Mesenchymal stem cell (in vitro differentiated cells and primary cell): ENCODE measurements at regions not wholly inside any gene's neighbourhood (a gene's known extent, or its start where the extent isn't known, plus 50 kb on each side); places are given as distances from the start of the nearest gene placed in this dataset.

Experiments used
- DNase-seq: peaks from one replicate; pipeline ENCODE4 v3.0.0-alpha.2; 2013
- H2AFZ ChIP-seq: one replicate; pipeline ENCODE4 v1.6.1; 2013; ENCODE audit warnings: low read depth, mild to moderate bottlenecking, control low read depth, inconsistent platforms, low read length, moderate library complexity
- H2AK5ac ChIP-seq: 2 replicates; pipeline ENCODE4 v1.6.1; 2013; ENCODE audit warnings: low read length, moderate library complexity, mild to moderate bottlenecking, inconsistent platforms; ENCODE audit not compliant: severe bottlenecking
- H2BK120ac ChIP-seq: one replicate; pipeline ENCODE4 v1.6.1; 2013; ENCODE audit warnings: low read depth, mild to moderate bottlenecking, inconsistent platforms, low read length, moderate library complexity
- H2BK12ac ChIP-seq, 2 experiments: one replicate each; pipeline ENCODE4 v1.6.1; 2013; ENCODE audit warnings: inconsistent platforms in 2 of 2, low read length in 2 of 2, mild to moderate bottlenecking in 2 of 2, moderate library complexity in 2 of 2, control low read depth in 1 of 2
- H2BK15ac ChIP-seq: one replicate; pipeline ENCODE4 v1.6.1; 2013; ENCODE audit warnings: mild to moderate bottlenecking, low read depth, inconsistent platforms; ENCODE audit not compliant: poor library complexity, severe bottlenecking
- H2BK5ac ChIP-seq: 2 replicates; pipeline ENCODE4 v1.6.1; 2013; ENCODE audit warnings: low read depth, mild to moderate bottlenecking, low read length, control low read depth, inconsistent platforms; ENCODE audit not compliant: poor library complexity, severe bottlenecking
- H3K14ac ChIP-seq, 2 experiments: one replicate each; pipeline ENCODE4 v1.6.1; 2013; ENCODE audit warnings: inconsistent platforms in 2 of 2, low read length in 2 of 2, control low read depth in 1 of 2, mild to moderate bottlenecking in 1 of 2, moderate library complexity in 1 of 2
- H3K18ac ChIP-seq, 2 experiments: one replicate each; pipeline ENCODE4 v1.6.1; 2013; ENCODE audit warnings: inconsistent platforms in 2 of 2, low read length in 2 of 2, control low read depth in 1 of 2, low read depth in 1 of 2, mild to moderate bottlenecking in 1 of 2
- H3K23ac ChIP-seq, 2 experiments: one replicate each; pipeline ENCODE4 v1.6.1; 2013; ENCODE audit warnings: inconsistent platforms in 2 of 2, low read length in 2 of 2, mild to moderate bottlenecking in 2 of 2, moderate library complexity in 2 of 2, control low read depth in 1 of 2
- H3K27ac ChIP-seq: 2 replicates; pipeline ENCODE4 v1.5.1; 2013; ENCODE audit warnings: mild to moderate bottlenecking, moderate library complexity, low read length, control low read depth, inconsistent platforms; ENCODE audit not compliant: poor library complexity, severe bottlenecking
- H3K27me3 ChIP-seq, 2 experiments: 2 replicates each; pipeline versions ENCODE4 v1.6.1 to v1.7.0; 2013; ENCODE audit warnings: low read length in 2 of 2, mild to moderate bottlenecking in 2 of 2, moderate library complexity in 2 of 2, control low read depth in 1 of 2, inconsistent platforms in 1 of 2; ENCODE audit not compliant: control insufficient read depth in 1 of 2, insufficient read depth in 1 of 2
- H3K36me3 ChIP-seq, 2 experiments: 2 replicates each; pipeline versions ENCODE4 v1.6.1 to v1.7.0; 2013; ENCODE audit warnings: low read length in 2 of 2, control low read depth in 1 of 2, inconsistent platforms in 1 of 2, low read depth in 1 of 2, mild to moderate bottlenecking in 1 of 2; ENCODE audit not compliant: insufficient read depth in 2 of 2, control insufficient read depth in 1 of 2
- H3K4ac ChIP-seq, 2 experiments: one replicate each; pipeline ENCODE4 v1.6.1; 2013; ENCODE audit warnings: inconsistent platforms in 2 of 2, low read length in 2 of 2, mild to moderate bottlenecking in 2 of 2, moderate library complexity in 2 of 2, control low read depth in 1 of 2, low read depth in 1 of 2
- H3K4me1 ChIP-seq: 2 replicates; pipeline ENCODE4 v1.6.1; 2013; ENCODE audit warnings: low read depth, low read length, control low read depth; ENCODE audit not compliant: control insufficient read depth, insufficient read depth
- H3K4me2 ChIP-seq: 2 replicates; pipeline ENCODE4 v1.6.1; 2013; ENCODE audit warnings: low read length, mild to moderate bottlenecking, inconsistent platforms; ENCODE audit not compliant: poor library complexity, severe bottlenecking
- H3K4me3 ChIP-seq, 2 experiments: 2 replicates each; pipeline versions ENCODE4 v1.5.1 to v1.7.0; 2013; ENCODE audit warnings: low read length in 2 of 2, mild to moderate bottlenecking in 2 of 2, control low read depth in 1 of 2, low read depth in 1 of 2; ENCODE audit not compliant: insufficient read depth in 1 of 2
- H3K79me1 ChIP-seq: replicated peaks from 2 replicates; pipeline ENCODE4 v1.6.1; 2013; ENCODE audit warnings: mild to moderate bottlenecking, control low read depth, low read length, inconsistent platforms; ENCODE audit not compliant: poor library complexity, severe bottlenecking
- H3K9ac ChIP-seq: 2 replicates; pipeline ENCODE4 v1.7.0; 2013; ENCODE audit warnings: mild to moderate bottlenecking, low read length, moderate library complexity
- H3K9me3 ChIP-seq: 2 replicates; pipeline ENCODE4 v1.7.0; 2013; ENCODE audit warnings: mild to moderate bottlenecking, low read length; ENCODE audit not compliant: control insufficient read depth
- H4K8ac ChIP-seq: one replicate; pipeline ENCODE4 v1.6.1; 2013; ENCODE audit warnings: inconsistent platforms, mild to moderate bottlenecking, low read length, moderate library complexity
- H4K91ac ChIP-seq: one replicate; pipeline ENCODE4 v1.6.1; 2013; ENCODE audit warnings: mild to moderate bottlenecking, low read length, inconsistent platforms
- WGBS: methylation state at CpG from one replicate; pipeline ENCODE4 v1.1.7; 2013; ENCODE audit warnings: mixed read lengths; 5-methylcytosine and 5-hydroxymethylcytosine counted together

DNA sequence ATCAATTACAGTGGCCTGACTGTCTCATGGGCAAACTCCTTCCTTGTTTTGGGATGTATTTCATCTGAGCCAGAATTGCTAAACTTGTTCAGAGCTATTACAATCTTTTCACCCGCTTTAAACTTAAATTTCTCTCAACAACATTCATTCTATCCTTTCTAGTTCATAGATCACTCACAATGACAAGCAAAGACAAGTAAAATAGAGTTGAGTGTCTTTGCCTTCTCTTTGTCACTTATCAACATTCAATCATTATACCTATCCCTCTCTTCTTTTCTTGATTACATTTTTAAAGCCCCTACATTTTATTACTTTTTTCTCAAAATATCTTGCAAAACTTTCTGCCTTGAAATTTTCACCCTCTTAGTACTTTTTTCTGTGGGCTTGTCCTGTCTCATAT is 1113.1 kb downstream of the PCDH17 start:
- Histone ChIP-seq H3K4me1 (no peaks in the 10 kb centered on the region), H2BK15ac (no peak overlapping the region), H3K9ac (no peak overlapping the region), H3K79me1 (no peaks in the 10 kb centered on the region), H2AFZ (no peak overlapping the region), H3K9me3 (peaks cover 11% of the 10 kb centered on the region), H3K4ac (no peak overlapping the region), H3K23ac (no peak overlapping the region), H3K18ac (no peak overlapping the region), H3K4me2 (no peak overlapping the region), H3K27ac (no peak overlapping the region), H2BK5ac (no peak overlapping the region), H2AK5ac (no peak overlapping the region), H3K4me3 (no peak overlapping the region), H4K8ac (no peak overlapping the region), H3K27me3 (no peaks in the 10 kb centered on the region), H3K14ac (no peak overlapping the region), H2BK120ac (no peak overlapping the region), H2BK12ac (no peak overlapping the region), H3K36me3 (no peaks in the 10 kb centered on the region), H4K91ac (no peak overlapping the region)
- 96% methylated on average over 1 of the region's 1 CpG for WGBS
- no peak for DNase-seq

DNA sequence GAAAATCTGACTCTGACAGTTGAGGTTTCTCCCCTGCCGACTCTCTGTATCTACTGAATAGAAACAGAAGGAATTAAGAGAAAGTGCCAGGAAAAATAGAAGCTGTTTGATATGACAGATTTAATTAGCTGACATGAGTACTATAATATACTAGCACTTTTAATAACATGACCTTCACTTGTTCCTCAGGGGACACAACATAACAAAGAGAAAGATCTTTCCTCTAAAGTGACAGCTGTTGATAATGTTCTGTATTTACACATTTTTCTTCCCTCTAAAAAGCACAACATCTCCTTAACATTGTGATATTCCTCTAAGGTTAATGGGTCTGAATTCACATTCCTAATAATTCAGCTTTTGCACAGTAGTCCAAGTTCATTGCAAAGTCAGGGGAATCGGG is 1136.0 kb downstream of the PCDH17 start:
- Histone ChIP-seq H3K4me1 (no peaks in the 10 kb centered on the region), H3K23ac (no peak overlapping the region), H3K27me3 (no peaks in the 10 kb centered on the region), H4K8ac (no peak overlapping the region), H3K14ac (no peak overlapping the region), H3K9me3 (no peaks in the 10 kb centered on the region), H3K4me2 (no peak overlapping the region), H2AFZ (no peak overlapping the region), H3K9ac (no peak overlapping the region), H2BK12ac (no peak overlapping the region), H3K36me3 (no peaks in the 10 kb centered on the region), H2BK120ac (no peak overlapping the region), H3K18ac (no peak overlapping the region), H3K4ac (no peak overlapping the region), H3K27ac (no peak overlapping the region), H3K4me3 (no peak overlapping the region), H4K91ac (no peak overlapping the region), H2BK5ac (no peak overlapping the region), H2BK15ac (no peak overlapping the region), H2AK5ac (no peak overlapping the region), H3K79me1 (no peaks in the 10 kb centered on the region)
- 100% methylated on average over 2 of the region's 2 CpGs for WGBS
- DNase-seq = no peak

DNA sequence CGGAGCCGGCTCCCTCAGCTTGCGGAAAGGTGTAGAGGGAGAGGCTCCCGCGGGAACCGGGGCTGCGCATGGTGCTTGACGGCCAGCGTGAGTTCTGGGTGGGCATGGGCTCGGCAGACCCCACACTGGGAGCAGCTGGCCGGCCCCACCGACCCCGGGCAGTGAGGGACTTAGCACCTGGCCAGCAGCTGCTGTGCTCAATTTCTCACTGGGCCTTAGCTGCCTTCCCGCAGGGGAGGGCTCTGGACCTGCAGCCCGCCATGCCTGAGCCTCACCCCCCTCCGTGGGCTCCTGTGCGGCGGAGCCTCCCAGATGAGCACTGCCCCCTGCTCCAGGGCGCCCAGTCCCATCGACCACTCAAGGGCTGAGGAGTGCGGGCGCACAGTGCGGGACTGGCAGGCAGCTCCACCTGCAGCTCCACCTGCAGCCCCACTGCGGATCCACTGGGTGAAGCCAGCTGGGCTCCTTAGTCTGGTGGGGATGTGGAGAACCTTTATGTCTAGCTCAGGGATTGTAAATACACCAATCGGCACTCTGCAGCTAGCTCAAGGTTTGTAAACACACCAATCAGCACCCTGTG is 1141.8 kb downstream of the PCDH17 start:
- Histone ChIP-seq H2BK5ac (no peak overlapping the region), H3K4me3 (no peak overlapping the region), H3K9me3 (peaks cover 12% of the 10 kb centered on the region), H3K9ac (no peak overlapping the region), H2AK5ac (no peak overlapping the region), H3K23ac (no peak overlapping the region), H3K27ac (no peak overlapping the region), H3K18ac (no peak overlapping the region), H3K36me3 (no peaks in the 10 kb centered on the region), H2AFZ (no peak overlapping the region), H3K79me1 (no peaks in the 10 kb centered on the region), H2BK120ac (no peak overlapping the region), H3K27me3 (no peaks in the 10 kb centered on the region), H4K8ac (no peak overlapping the region), H4K91ac (no peak overlapping the region), H3K4me1 (no peaks in the 10 kb centered on the region), H2BK12ac (no peak overlapping the region), H3K4me2 (no peak overlapping the region), H2BK15ac (no peak overlapping the region), H3K4ac (no peak overlapping the region), H3K14ac (no peak overlapping the region)
- WGBS = 93% methylated on average over 22 of the region's 25 CpGs
- no peak for DNase-seq

DNA sequence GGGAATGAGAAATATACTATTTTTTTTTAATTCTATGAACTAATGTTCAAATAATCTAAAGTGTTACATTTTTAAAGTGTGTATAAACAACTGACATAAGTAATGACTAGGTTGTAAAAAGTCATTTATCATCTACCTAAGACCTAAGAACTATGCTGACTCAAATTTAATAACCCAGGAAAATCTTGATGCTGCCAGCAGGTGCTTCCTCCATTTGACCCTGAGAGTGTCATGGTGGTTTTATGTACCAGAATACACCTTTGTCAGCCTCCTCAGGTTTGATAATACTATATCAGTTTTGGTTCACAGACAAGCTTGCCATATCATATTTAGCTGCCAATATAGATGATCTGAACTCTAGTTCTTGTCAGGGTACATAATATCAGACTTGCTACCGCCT is 1151.2 kb downstream of the PCDH17 start:
- no CpG with 5 or more reads among the region's 1 CpG for WGBS
- H2AK5ac ChIP-seq = no peak overlapping the region

More for the DNA sequence above, 1151.2 kb downstream of the PCDH17 start:
- Histone ChIP-seq H3K27ac (no peak overlapping the region), H3K14ac (no peak overlapping the region), H2BK15ac (no peak overlapping the region), H2AFZ (no peak overlapping the region), H2BK12ac (no peak overlapping the region), H2BK5ac (no peak overlapping the region), H3K9me3 (peaks cover 14% of the 10 kb centered on the region), H3K79me1 (no peaks in the 10 kb centered on the region), H3K18ac (no peak overlapping the region), H4K8ac (no peak overlapping the region), H3K4me2 (no peak overlapping the region), H3K36me3 (no peaks in the 10 kb centered on the region), H3K23ac (no peak overlapping the region), H3K4ac (no peak overlapping the region), H4K91ac (no peak overlapping the region), H3K9ac (no peak overlapping the region), H3K4me1 (no peaks in the 10 kb centered on the region), H2BK120ac (no peak overlapping the region), H3K4me3 (no peak overlapping the region), H3K27me3 (no peaks in the 10 kb centered on the region)
- no peak for DNase-seq
